ENCODE measurements at regions not wholly inside any gene's neighbourhood (a gene's known extent, or its start where the extent isn't known, plus 50 kb on each side); places are given as distances from the start of the nearest gene placed in this dataset.
"Not testable (repeated sequence)": the region's sequence is repeated elsewhere in the genome, so short reads cannot be mapped to it uniquely, and the experiment has no call there.

DNA sequence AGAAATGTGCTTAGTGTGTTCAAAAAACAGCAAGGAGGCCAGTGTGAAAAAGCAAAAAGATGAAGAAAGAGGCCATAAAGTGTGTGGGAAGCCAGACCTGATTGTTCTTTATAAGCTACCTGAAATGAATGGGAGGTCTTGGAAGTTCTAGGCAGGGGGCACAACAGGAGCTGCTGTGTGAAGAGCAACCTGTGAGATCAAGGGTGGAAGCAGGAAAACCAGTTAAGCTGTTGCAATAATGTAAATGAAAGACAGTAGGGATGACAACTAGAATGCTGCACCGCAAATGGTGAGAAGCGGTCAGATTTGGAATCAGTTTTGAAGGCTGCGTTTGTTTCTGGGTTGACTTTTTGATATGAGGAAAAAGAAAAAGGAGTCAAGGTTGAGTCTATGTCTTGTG lies 123.5 kb downstream of the TMEM144 start:
- no peaks in the 10 kb centered on the region for H3K4me1 ChIP-seq (ENCODE audit: low read length)
- DNase-seq = no peak
- H3K4me3 ChIP-seq (ENCODE audit: low read length) = no peak overlapping the region
- no peaks in the 10 kb centered on the region for H3K27me3 ChIP-seq (ENCODE audit: low read length)
- H3K9me2 ChIP-seq (replicated peaks; ENCODE audit: insufficient read depth, low read length) = no peaks in the 10 kb centered on the region; the same call in 1 of the 2 replicates
- no peaks in the 10 kb centered on the region for H3K79me2 ChIP-seq (ENCODE audit: low read length)
- H4K20me1 ChIP-seq (ENCODE audit: insufficient read depth, low read depth, low read length) = no peaks in the 10 kb centered on the region
- H3K9me3 ChIP-seq (ENCODE audit: low read length) = peaks cover 4% of the 10 kb centered on the region; the same call in 1 of the 2 replicates
- no peak overlapping the region for H3K27ac ChIP-seq (ENCODE audit: low read length)
- no peak overlapping the region for H3K9ac ChIP-seq (ENCODE audit: low read length)
- no peak overlapping the region for H3K4me2 ChIP-seq (ENCODE audit: low read depth, low read length, poor library complexity, severe bottlenecking)
- H3K36me3 ChIP-seq (ENCODE audit: insufficient read depth, low read length) = no peaks in the 10 kb centered on the region
- no peak overlapping the region for H2AFZ ChIP-seq (ENCODE audit: low read length)

DNA sequence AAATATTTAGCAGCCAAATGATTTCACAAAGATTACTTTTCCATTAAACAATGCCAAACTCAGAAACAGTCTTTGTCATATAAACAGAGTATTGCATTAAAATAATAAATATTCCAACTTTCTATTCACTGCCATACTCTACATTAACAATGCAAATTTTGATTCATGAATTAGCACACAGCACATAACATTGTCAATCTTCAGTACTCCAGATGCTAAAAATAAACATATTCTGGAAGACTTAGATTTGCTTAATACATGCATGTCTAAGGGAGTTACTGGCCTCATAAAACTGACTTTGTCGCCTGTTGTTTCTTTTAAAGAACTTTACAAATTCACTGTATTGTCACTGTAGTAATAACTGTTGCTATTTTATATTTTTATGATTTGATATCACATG lies 131.6 kb downstream of the TMEM144 start:
- Histone ChIP-seq H3K4me2 (ENCODE audit: low read depth, low read length, poor library complexity, severe bottlenecking) (no peak overlapping the region), H3K27me3 (ENCODE audit: low read length) (no peaks in the 10 kb centered on the region), H3K27ac (ENCODE audit: low read length) (no peak overlapping the region), H3K9me3 (ENCODE audit: low read length) (no peaks in the 10 kb centered on the region), H3K9ac (ENCODE audit: low read length) (no peak overlapping the region), H2AFZ (ENCODE audit: low read length) (no peak overlapping the region), H3K4me1 (ENCODE audit: low read length) (no peaks in the 10 kb centered on the region), H3K9me2 (replicated peaks; ENCODE audit: insufficient read depth, low read length) (no peaks in the 10 kb centered on the region), H4K20me1 (ENCODE audit: insufficient read depth, low read depth, low read length) (no peaks in the 10 kb centered on the region), H3K4me3 (ENCODE audit: low read length) (no peak overlapping the region), H3K36me3 (ENCODE audit: insufficient read depth, low read length) (no peaks in the 10 kb centered on the region), H3K79me2 (ENCODE audit: low read length) (no peaks in the 10 kb centered on the region)
- no peak for DNase-seq

GRCh38 chr4:158346576-158346975 lies 136.3 kb downstream of the TMEM144 start:
- H4K20me1 ChIP-seq (ENCODE audit: insufficient read depth, low read depth, low read length) = no peaks in the 10 kb centered on the region
- H3K79me2 ChIP-seq (ENCODE audit: low read length) = no peaks in the 10 kb centered on the region
- no peaks in the 10 kb centered on the region for H3K36me3 ChIP-seq (ENCODE audit: insufficient read depth, low read length)
- no peaks in the 10 kb centered on the region for H3K27me3 ChIP-seq (ENCODE audit: low read length)
- no peak overlapping the region for H3K4me3 ChIP-seq (ENCODE audit: low read length)
- no peak for DNase-seq
- no peak overlapping the region for H3K4me2 ChIP-seq (ENCODE audit: low read depth, low read length, poor library complexity, severe bottlenecking)
- H3K4me1 ChIP-seq (ENCODE audit: low read length) = no peaks in the 10 kb centered on the region
- no peaks in the 10 kb centered on the region for H3K9me3 ChIP-seq (ENCODE audit: low read length)
- no peak overlapping the region for H3K9ac ChIP-seq (ENCODE audit: low read length)
- no peak overlapping the region for H3K27ac ChIP-seq (ENCODE audit: low read length)
- H2AFZ ChIP-seq (ENCODE audit: low read length) = no peak overlapping the region
- H3K9me2 ChIP-seq (replicated peaks; ENCODE audit: insufficient read depth, low read length) = no peaks in the 10 kb centered on the region

DNA sequence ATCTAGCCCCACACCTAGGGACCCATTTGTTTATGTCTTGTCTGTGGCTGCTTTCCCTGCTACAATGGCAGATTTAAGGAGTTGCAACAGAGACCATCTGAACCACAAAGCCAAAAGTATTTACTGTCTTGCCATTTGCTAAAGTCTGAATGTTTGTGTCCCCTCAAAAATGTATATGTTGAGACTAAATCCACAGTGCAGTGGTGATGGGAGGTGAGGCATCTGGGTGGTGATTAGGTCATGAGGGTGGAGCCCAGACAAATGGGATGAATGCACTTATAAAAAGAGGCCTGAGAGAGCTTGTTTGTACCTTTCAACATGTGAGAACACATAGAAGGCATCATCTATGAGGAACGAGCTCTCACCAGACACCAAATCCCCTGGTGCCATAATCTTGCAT lies 137.3 kb downstream of the TMEM144 start:
- no peak overlapping the region for H3K9ac ChIP-seq (ENCODE audit: low read length)
- no peak overlapping the region for H3K4me3 ChIP-seq (ENCODE audit: low read length)
- no peaks in the 10 kb centered on the region for H3K9me2 ChIP-seq (replicated peaks; ENCODE audit: insufficient read depth, low read length)
- no peaks in the 10 kb centered on the region for H3K4me1 ChIP-seq (ENCODE audit: low read length)
- H3K79me2 ChIP-seq (ENCODE audit: low read length) = no peaks in the 10 kb centered on the region
- H3K4me2 ChIP-seq (ENCODE audit: low read depth, low read length, poor library complexity, severe bottlenecking) = no peak overlapping the region
- no peak for DNase-seq
- H2AFZ ChIP-seq (ENCODE audit: low read length) = no peak overlapping the region
- no peaks in the 10 kb centered on the region for H3K27me3 ChIP-seq (ENCODE audit: low read length)
- H4K20me1 ChIP-seq (ENCODE audit: insufficient read depth, low read depth, low read length) = no peaks in the 10 kb centered on the region
- H3K27ac ChIP-seq (ENCODE audit: low read length) = no peak overlapping the region
- no peaks in the 10 kb centered on the region for H3K36me3 ChIP-seq (ENCODE audit: insufficient read depth, low read length)
- no peaks in the 10 kb centered on the region for H3K9me3 ChIP-seq (ENCODE audit: low read length)

DNA sequence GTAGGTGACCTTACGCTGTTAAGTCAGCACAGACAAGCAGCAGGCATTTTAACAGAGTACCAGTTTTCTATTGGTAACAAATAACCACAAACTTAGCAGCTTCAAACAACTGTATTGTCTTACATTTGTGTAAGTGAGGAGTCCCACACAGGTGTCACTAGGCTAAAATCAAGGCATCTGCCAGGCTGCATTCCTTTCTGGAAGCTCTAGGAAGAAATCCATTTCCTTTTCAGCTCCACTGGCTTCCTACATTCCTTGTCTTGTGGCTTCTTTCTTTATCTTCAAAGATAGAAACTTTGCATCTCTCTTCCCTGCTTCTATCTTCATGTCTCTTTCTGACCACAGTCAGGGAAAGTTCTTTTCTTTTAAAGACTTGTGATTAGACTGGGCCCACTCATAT lies 139.9 kb downstream of the TMEM144 start:
- H3K27me3 ChIP-seq (ENCODE audit: low read length) = no peaks in the 10 kb centered on the region
- H2AFZ ChIP-seq (ENCODE audit: low read length) = no peak overlapping the region
- H3K9ac ChIP-seq (ENCODE audit: low read length) = no peak overlapping the region
- no peak overlapping the region for H3K4me3 ChIP-seq (ENCODE audit: low read length)
- no peak overlapping the region for H3K27ac ChIP-seq (ENCODE audit: low read length)
- no peak overlapping the region for H3K4me2 ChIP-seq (ENCODE audit: low read depth, low read length, poor library complexity, severe bottlenecking)
- H3K4me1 ChIP-seq (ENCODE audit: low read length) = no peaks in the 10 kb centered on the region
- no peaks in the 10 kb centered on the region for H4K20me1 ChIP-seq (ENCODE audit: insufficient read depth, low read depth, low read length)
- no peaks in the 10 kb centered on the region for H3K9me2 ChIP-seq (replicated peaks; ENCODE audit: insufficient read depth, low read length)
- DNase-seq = no peak
- no peaks in the 10 kb centered on the region for H3K79me2 ChIP-seq (ENCODE audit: low read length)
- H3K36me3 ChIP-seq (ENCODE audit: insufficient read depth, low read length) = no peaks in the 10 kb centered on the region
- H3K9me3 ChIP-seq (ENCODE audit: low read length) = no peaks in the 10 kb centered on the region

- Histone ChIP-seq H4K20me1 (ENCODE audit: insufficient read depth, low read depth, low read length) (no peaks in the 10 kb centered on the region), H3K4me3 (ENCODE audit: low read length) (no peak overlapping the region), H3K36me3 (ENCODE audit: insufficient read depth, low read length) (no peaks in the 10 kb centered on the region), H3K27me3 (ENCODE audit: low read length) (no peaks in the 10 kb centered on the region), H3K4me1 (ENCODE audit: low read length) (no peaks in the 10 kb centered on the region), H3K4me2 (ENCODE audit: low read depth, low read length, poor library complexity, severe bottlenecking) (no peak overlapping the region), H3K9me3 (ENCODE audit: low read length) (no peaks in the 10 kb centered on the region), H2AFZ (ENCODE audit: low read length) (no peak overlapping the region), H3K27ac (ENCODE audit: low read length) (no peak overlapping the region), H3K9me2 (replicated peaks; ENCODE audit: insufficient read depth, low read length) (no peaks in the 10 kb centered on the region), H3K79me2 (ENCODE audit: low read length) (no peaks in the 10 kb centered on the region), H3K9ac (ENCODE audit: low read length) (no peak overlapping the region)
- DNase-seq = no peak
Observed at GRCh38 chr4:158353541-158354304, 143.4 kb downstream of the TMEM144 start.

GRCh38 chr4:158356301-158356700 lies 146.0 kb downstream of the TMEM144 start:
- Histone ChIP-seq H3K9me3 (ENCODE audit: low read length) (no peaks in the 10 kb centered on the region; the same call in 1 of the 2 replicates), H3K27me3 (ENCODE audit: low read length) (no peaks in the 10 kb centered on the region), H3K4me2 (ENCODE audit: low read depth, low read length, poor library complexity, severe bottlenecking) (no peak overlapping the region), H3K36me3 (ENCODE audit: insufficient read depth, low read length) (no peaks in the 10 kb centered on the region), H3K4me3 (ENCODE audit: low read length) (no peak overlapping the region), H3K79me2 (ENCODE audit: low read length) (no peaks in the 10 kb centered on the region), H3K9me2 (replicated peaks; ENCODE audit: insufficient read depth, low read length) (no peaks in the 10 kb centered on the region), H4K20me1 (ENCODE audit: insufficient read depth, low read depth, low read length) (no peaks in the 10 kb centered on the region), H2AFZ (ENCODE audit: low read length) (no peak overlapping the region), H3K9ac (ENCODE audit: low read length) (no peak overlapping the region), H3K4me1 (ENCODE audit: low read length) (no peaks in the 10 kb centered on the region), H3K27ac (ENCODE audit: low read length) (no peak overlapping the region)
- DNase-seq = no peak

DNA sequence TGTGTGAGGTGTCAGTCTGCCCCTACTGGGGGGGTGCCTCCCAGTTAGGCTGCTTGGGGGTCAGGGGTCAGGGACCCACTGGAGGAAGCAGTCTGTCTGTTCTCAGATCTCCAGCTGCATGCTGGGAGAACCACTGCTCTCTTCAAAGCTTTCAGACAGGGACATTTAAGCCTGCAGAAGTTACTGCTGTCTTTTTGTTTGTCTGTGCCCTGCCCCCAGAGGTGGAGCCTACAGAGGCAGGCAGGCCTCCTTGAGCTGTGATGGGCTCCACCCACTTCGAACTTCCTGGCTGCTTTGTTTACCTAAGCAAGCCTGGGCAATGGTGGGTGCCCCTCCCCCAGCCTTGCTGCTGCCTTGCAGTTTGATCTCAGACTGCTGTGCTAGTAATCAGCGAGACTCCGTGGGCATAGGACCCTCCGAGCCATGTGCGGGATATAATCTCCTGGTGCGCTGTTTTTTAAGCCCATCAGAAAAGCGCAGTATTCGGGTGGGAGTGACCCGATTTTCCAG lies 153.7 kb upstream of the RXFP1 start:
- not testable (repeated sequence) for H3K9me3 ChIP-seq (ENCODE audit: low read length); H4K20me1 ChIP-seq (ENCODE audit: insufficient read depth, low read depth, low read length); H3K79me2 ChIP-seq (ENCODE audit: low read length); H3K4me2 ChIP-seq (ENCODE audit: low read depth, low read length, poor library complexity, severe bottlenecking); H3K4me3 ChIP-seq (ENCODE audit: low read length); H3K27me3 ChIP-seq (ENCODE audit: low read length); H3K4me1 ChIP-seq (ENCODE audit: low read length); H3K9me2 ChIP-seq (replicated peaks; ENCODE audit: insufficient read depth, low read length); H3K36me3 ChIP-seq (ENCODE audit: insufficient read depth, low read length); DNase-seq; H2AFZ ChIP-seq (ENCODE audit: low read length); H3K9ac ChIP-seq (ENCODE audit: low read length); H3K27ac ChIP-seq (ENCODE audit: low read length)

Measured in Karpas-422 (cell line).